HG02884 (cell line): ENCODE measurements at regions not wholly inside any gene's neighbourhood (a gene's known extent, or its start where the extent isn't known, plus 50 kb on each side); places are given as distances from the start of the nearest gene placed in this dataset.
"Not testable (repeated sequence)": the region's sequence is repeated elsewhere in the genome, so short reads cannot be mapped to it uniquely, and the experiment has no call there.

Experiments used
- ATAC-seq: cut with Tn5 transposase; IDR thresholded peaks from one replicate; pipeline ENCODE4 v1.9.1; 2021; ENCODE audit warnings: mild to moderate bottlenecking, moderate library complexity; ENCODE audit not compliant: unreplicated experiment

DNA sequence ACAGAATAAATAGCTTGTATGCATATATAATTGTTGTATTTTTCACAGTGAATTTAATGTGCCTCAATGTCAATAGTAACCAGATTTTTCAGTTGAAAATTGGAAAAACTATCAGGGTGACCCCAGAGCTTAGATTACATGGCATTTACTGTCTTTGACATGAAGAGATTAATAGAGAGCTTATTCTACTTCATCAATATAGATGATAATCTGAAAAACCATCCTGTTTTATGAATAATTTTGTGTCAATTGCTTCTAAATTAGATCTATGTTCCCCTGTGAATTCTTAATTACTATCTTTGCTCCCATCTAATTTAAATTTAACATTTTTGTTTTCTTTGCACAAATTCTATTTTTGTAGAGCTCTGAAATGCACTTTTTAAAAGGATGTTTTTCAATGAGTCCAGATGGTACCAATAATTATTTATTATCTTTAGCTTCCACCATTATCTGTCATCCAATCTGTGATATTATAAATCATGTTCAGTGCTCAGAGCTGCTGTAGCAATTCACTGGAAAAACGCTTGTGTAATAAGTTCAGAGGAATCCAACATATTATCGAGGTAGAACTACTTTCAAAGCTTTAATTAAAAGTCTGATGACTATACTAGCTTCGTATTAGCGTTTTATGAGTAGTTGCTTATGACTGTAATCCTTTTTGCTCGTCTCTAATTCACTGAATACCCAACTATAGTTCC is 291.4 kb downstream of the JRKL start:
- no peak for ATAC-seq

DNA sequence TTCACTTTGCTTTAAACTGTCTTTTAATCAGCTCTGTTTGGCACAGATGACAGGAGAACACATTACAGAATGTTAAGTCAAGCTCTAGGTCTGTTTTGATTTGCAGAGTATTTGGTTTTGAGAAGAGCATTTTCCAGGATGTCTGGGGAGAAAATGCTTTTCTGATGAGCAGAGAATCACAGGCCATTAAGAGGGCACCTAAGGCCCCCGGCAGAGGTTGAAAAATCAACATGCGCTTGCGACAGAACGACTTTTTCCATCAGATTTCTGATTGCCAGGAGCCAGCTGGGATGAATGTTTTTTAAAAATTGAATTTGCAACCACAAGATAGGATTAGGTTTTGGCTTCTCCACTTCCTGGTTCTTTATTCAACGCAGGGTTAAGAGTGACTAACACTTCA is 304.5 kb downstream of the JRKL start:
- ATAC-seq = no peak

DNA sequence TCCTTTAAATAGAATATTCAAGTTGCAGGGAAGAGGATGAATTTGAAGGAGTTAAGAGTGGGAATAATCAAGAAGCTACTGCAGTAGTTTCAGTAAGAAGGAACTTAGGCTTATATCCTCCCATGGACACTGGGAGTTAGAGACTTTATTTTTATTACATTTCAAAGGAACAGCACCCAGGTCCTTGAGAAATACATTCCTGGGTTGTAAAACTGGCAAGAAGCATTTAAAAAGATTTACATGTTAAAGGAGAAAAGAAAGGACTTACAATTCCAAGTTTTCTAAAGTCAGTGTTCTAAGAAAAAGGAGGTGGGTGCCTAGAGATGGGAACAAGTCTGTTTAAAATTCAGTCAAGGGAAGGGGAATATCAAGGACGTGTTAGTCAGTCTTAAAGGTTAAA is 306.9 kb downstream of the JRKL start:
- ATAC-seq = no peak

DNA sequence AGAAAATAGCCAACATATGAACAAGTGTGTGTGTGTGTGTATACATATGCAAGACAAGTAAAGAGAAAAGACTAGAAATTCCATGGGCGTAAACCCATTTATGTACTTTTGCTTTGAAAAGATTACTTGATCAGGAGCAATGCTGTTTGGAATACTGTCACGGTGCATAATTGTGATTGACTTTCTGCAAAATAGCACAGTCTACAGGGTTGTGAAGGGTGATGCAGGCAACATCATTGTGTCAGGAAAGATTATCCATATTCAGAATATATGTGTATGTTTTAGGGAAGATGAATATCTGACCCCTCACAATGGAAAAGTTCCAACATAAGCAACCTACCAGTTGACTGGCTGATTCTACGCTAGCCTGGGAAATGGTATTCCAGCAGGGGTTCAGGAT is 307.7 kb downstream of the JRKL start:
- ATAC-seq = no peak

DNA sequence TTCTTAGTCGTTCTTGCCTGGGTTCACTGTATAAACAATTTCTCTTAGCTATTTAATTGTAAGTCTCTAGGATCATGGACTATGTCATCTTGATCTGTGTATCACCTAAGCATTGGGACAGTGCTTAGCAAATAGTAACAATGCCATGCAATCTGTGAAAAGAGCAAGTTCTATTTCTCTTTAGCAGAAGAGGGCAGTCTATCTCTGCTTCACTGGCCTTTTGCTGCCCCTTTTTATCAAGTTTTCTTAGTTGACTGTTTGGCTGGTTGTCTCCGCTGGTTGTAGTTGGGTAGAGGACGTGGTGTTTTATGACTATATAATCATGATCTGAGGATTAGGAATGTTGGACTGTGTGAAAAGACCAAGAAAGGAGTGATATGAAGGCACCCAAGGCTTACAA is 315.0 kb downstream of the JRKL start:
- no peak for ATAC-seq

DNA sequence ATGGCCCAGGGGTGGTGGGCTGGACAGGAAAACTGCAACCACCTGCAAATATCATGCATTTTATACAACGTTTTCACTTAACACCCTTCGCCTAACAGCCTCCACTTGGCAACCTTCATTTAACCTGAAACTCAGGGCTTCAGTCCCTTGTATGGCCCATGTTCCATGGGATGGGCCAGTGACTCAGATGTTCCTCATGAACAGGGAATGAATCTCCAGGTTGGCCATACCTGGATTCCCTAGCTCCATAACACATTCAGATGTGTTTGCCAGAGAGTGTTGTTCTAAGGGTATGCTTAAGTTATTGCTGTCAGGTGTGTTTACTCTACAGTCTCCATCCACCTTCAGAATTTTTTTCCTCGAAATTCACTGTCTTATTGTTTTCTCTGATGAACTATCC is 316.9 kb downstream of the JRKL start:
- ATAC-seq = no peak

DNA sequence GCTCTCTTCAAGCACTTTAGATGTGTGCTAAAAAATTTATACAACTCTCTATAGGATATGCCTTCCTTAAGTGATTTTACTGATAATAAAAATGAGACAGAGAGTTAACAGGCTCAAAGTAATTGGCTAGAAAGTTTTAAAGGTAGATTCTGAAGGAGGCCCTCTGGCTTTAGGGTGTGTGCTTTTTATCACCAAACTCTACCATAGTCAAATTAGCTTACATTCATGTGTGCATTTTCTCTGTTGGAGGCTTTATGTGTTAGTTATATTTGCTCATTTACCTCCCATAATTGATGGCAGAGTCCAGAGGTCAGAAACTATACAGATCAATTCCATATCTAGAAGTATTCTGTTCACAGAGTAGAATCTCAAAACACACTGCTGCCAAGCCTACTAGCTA is 317.5 kb downstream of the JRKL start:
- ATAC-seq = no peak

DNA sequence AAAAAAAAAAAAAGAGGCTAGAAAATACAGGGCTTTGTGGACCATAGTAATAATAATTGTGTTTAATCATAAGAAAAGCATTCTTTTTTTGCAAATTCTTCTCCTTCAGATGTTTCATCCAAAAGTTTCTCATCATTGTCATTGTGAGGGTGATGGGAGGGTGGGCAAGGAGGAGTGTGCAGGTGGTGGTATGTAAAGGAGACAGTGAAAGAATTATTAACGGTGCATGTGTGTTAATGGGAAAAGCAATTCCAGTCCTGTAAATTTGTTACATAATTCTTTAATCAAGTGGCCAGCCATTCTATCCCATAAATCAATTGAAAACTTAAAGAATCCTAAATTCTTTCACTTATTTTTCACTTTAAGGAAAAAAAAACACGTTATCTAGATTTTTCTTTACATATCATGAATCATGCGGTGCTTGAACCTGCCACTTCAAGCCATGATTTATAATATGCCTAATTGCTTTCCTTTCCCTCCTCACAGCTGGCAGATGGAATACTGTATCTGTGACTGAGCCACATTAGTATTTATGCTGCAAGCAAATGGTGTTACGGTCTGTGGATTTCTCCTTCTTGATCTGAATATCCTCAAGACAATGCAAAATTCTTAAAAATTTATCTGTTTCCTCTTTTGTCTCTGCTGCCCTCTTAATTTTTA is 318.5 kb downstream of the JRKL start:
- no peak for ATAC-seq

DNA sequence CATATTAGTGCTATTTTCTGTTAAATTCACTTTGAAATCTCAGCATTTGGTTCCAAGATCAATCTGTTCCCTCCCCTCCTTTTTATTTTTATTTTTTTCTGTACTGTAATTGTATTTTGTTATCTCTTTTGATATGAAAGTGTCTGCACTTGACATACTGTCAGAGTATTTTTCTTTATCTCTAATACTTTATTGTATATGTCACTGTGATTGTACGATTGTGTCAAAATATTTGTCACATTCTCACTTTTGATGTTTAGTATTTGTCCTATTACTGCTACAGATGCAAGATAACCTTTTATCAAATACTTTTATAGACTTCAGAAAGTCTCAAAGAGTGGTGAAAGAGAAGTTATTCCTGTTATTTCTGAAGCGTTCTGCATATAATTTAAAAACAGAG is 323.5 kb downstream of the JRKL start:
- ATAC-seq = no peak

DNA sequence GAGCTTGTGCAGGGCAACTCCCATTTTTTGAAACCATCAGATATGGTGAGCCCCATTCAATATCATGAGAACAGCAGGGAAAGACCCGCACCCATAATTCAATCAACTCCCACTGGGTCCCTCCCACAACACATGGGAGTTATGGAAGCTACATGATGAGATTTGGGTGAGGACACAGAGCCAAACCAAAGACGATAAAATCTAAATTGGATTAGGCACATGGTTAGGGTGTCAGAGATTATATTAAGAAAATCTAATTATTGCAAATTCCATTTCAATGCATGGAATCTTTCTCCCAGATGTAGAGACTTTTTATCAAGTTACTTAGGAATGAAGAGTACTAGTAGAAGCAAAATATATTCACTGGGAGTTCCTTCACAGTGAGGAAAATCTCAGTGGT is 324.9 kb downstream of the JRKL start:
- ATAC-seq = no peak

DNA sequence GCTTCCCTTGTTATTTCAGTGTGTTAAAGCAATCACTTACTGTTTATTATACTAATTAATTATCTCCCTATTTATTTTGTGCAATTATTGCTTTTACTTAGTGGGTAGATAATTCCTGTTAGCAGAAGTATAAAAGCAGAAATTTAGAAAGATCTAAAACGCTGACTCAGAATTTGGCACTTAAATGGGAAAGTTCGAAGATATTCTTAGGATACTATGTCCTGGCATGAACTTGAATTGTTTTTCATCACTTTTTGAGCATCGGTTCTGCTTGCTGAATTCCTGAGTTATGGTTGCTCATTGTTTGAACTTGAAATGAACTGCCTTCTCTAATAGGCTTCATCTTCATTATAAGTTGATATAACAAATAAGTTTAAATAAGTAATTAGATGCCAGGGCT is 325.4 kb downstream of the JRKL start:
- no peak for ATAC-seq

DNA sequence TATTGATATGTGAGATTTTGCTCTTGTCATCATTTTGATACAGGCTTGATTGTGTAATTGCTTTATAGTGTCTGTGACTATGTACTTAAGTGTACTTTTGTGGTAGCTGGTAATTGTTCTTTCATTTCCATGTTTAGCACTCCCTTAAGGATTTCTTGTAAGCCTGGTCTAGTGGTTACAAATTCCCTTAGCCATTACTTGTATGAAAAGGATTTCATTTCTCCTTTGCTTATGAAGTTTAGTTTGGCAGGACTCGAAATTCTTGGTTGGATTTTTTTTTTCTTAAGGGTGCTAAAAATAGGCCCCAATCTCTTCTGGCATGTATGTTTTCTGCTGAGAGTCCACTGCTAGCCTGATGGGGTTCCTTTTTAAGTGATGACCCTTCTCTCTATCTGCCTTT is 346.8 kb downstream of the JRKL start:
- ATAC-seq = no peak

DNA sequence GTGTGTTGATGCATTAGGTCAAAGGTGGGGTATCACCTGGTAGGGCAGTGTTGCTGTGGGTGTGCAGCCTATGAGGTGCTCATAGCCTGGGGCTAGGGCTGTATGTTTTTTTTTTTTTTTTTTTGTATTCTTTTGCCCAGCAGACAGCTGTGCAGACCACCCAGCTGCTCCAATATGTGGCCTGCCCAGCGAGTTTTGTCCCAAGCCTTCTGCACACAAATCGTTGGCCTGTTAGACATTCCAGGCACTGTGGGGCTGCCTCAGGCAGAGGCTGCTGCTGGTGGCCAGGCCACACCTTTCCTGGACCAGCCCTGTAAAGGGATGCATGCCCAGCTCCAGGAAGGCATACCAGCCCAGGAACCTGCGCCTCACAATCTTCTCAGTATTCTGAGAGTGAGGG is 348.5 kb downstream of the JRKL start:
- no peak for ATAC-seq

DNA sequence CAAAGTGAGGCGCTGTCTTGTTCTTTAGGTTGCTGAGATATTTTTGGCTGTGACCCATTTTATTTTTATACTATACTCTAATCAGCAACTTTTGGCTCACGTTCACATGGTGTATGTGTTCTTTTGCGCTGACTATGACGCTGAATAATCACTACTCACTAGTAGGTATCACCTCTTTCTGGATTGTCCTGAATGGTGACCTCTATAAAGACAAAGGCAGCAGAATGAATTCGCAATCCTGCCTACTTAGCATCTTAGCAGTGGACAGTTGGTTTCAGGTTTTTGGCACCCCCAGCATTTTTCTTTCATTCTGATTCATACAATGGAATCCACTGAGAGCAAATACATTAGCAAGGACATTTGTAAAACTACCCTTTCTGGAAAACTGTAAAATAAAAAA is 351.3 kb downstream of the JRKL start:
- no peak for ATAC-seq

DNA sequence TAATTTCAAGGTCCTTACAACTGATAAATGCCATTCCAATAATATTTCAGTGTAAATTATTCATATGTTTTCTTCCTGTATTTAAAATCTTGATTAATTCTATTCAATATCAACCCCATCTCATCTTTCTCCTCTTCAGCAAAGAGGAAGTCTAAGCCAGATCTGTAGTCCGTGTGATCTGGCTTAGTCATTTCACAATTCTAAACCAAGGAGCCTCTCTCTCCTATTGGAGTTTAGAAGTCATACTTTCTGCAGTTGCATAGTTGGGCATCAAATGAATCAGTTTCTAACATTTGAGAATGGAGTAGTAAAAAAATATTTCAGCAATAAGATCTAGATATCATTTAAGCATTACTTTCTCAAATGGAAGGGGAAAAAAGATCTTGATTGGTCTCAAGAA is 354.9 kb downstream of the JRKL start:
- peak; percentile 50 for ATAC-seq

DNA sequence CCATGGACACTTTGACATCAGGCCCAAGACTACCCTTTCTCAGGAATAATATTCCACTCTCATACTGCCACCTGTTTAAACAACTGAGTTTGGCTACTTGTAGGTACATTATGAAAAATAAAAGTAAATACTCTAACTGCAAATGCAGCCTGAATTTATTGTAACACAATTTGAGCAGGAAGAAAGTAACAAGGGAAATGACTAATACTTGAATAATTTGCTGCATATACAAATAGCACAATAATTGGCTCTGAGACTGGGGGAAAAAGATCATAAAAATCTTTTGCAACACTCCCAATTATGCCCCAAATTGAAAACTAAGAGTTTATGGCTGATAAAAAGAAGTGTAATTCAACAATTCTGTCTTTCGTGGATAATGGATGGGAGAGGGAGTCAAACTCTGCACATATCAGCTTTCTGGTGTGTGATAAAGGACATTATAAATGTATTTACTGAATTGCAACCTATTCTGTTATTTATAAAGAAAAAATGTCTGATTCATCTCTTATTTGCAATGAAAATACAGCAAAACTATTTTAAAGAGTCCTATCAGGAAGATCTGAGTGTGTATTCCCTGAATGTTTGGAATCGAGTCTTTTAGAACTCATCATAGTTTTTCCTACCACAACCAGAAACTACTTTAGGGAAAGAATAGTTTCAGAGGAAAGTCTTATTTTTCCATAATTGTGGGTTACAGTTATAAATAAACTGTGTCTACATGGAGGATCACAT is 359.0 kb downstream of the JRKL start:
- no peak for ATAC-seq

DNA sequence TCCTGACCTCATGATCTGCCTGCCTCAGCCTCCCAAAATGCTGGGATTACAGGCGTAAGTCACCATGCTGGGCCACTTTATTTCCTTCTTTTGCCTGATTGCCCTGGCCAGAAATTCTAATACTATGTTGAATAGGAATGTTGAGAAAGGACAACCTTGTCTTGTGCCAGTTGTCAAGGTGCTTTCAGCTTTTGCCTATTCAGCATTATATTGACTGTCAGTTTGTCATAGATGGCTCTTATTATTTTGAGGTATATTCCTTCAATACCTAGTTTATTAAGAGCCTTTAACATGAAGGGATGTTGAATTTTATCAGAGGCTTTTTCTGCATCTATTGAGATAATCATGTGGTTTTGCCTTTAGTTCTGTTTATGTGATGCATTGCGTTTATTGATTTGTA is 362.0 kb downstream of the JRKL start:
- not testable (repeated sequence) for ATAC-seq

DNA sequence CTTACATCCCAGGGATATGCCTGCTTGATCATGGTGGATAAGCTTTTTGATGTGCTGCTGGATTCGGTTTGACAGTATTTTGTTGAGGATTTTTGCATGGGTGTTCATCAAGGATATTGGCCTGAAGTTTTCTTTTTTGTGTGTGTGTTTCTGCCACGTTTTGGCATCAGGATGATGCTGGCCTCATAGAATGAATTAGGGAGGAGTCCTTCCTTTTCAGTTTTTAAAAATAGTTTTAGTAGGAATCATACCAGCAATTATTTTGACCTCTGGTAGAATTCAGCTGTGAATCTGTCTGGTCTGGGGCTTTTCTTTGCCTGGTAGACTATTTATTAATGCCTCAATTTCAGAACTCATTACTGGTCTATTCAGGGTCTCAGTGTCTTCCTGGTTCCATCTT is 362.4 kb downstream of the JRKL start:
- ATAC-seq = no peak

DNA sequence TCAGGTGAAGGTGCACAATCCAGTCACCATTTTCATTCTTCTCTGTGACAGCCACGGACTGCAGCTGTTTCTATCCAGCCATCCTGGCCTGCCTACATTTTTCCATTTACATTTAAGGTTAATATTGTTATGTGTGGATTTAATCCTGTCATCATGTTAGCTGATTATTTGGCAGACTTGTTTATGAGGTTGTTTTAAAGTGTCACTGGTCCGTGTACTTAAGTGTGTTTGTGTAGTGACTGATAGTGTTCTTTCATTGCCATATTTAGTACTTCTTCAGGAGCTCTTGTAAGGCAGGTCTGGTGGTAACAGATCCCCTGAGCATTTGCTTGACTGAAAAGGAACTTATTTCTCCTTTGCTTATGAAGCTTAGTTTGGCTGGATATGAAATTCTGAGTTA is 364.2 kb downstream of the JRKL start:
- no peak for ATAC-seq

DNA sequence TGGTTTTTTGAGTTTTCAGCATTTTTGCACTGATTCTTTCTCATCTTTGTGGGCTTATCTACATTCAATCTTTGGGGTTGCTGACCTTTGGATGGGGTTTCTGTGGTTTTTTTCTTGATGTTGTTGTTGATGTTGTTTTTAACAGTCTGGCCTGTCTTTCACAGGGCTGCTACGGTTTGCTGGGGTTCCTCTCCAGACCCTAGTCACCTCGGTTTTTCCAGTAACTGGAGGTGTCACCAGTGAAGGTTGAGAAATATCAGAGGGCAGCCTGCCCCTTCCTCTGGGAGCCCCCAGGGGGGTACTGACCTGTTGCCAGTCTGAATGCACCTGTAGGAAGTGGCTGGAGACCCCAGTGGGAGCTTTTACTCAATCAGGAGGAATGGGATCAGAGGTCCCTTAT is 365.4 kb downstream of the JRKL start:
- ATAC-seq = no peak

DNA sequence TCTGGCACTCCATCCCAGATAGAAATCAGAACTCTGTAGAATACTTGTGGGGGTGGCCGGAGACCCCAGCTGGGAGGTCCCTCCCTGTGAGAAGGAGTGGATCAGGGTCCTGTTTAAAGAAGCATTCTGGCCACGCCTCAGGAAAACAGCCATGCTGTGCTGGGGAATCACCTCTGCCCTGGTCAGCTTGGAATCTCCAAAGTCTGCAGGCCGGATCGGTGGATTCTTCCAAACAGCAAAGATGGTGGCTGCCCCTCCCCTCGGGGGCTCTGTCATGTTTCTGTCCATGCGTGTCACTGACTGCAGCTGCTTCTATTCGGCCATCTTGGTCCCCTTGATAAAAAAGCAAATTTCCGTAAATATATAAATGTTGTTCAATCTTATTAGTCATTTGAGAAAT is 365.9 kb downstream of the JRKL start:
- ATAC-seq = no peak

DNA sequence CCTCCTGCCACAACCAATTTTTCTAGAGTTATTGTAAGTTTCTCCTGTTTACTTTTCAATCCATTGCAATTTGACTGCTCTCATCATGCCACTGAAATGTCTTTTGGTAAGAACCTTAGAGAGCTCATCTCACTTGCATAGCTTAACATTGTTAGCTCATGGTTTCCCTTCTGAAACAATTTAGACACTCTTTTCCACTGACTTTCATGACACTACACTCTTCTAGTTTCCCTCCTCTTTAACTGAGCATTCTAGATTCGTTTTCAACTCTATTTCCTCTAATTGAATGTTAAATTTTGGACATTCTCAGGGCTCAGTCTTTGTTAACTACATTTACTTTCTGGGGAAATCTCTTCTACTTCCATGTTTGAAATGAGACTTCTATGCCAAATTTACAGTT is 369.1 kb downstream of the JRKL start:
- no peak for ATAC-seq
